Hepatocyte (in vitro differentiated cells): ENCODE measurements at regions not wholly inside any gene's neighbourhood (a gene's known extent, or its start where the extent isn't known, plus 50 kb on each side); places are given as distances from the start of the nearest gene placed in this dataset.

Experiments
- EZH2 ChIP-seq: fragments of 200-600 bp; sonication (generic); IDR thresholded peaks from 2 replicates; pipeline ENCODE4 v1.6.1; 2016; ENCODE audit warnings: antibody characterized with exemption, mild to moderate bottlenecking, borderline replicate concordance
- EZH2phosphoT487 ChIP-seq: fragments of 200-600 bp; sonication (generic); IDR thresholded peaks from one replicate; pipeline ENCODE4 v1.6.1; 2018; ENCODE audit warnings: antibody characterized with exemption, mild to moderate bottlenecking, low read depth, moderate library complexity; ENCODE audit not compliant: unreplicated experiment, severe bottlenecking

DNA sequence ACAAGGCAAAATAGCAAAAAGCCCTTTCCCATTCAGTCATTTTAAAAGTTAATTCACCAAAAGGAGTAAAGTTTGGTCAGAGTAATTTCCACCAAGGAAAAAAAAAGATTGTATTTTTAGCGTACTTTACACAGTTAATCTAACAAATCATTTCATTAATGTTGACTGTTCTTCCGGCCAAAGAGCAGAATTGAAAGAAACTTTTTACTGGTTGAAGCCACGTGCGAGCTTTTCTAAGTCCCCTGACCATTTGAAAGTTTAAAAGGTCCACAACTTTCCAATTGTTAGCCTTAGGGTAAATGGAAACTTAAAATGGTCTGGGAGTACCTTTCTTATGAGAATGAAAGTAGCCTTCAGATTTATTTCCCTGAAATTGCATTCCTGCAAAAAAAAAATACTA lies 296.7 kb downstream of the ARL4A start:
- no peak for TF ChIP-seq EZH2phosphoT487
- no peak for TF ChIP-seq EZH2
